H54 (cell line): ENCODE measurements at regions not wholly inside any gene's neighbourhood (a gene's known extent, or its start where the extent isn't known, plus 50 kb on each side); places are given as distances from the start of the nearest gene placed in this dataset.
"Not testable (repeated sequence)": the region's sequence is repeated elsewhere in the genome, so short reads cannot be mapped to it uniquely, and the experiment has no call there.

ENCODE experiments used
- DNase-seq: peaks from one replicate; pipeline ENCODE4 v3.0.0; 2011; ENCODE audit warnings: low spot score, mixed read lengths; ENCODE audit not compliant: insufficient read length
- FAIRE-seq: peaks from 3 replicates; lab custom pipeline; 2011; peaks lifted over from hg19 to GRCh38; lab: Jason Lieb, UNC
- POLR2A ChIP-seq: IDR thresholded peaks from 2 replicates; pipeline ENCODE4 v1.6.1; 2011; ENCODE audit warnings: low read depth, mild to moderate bottlenecking, low read length

GRCh38 chr3:177837951-177838655 lies 640.8 kb upstream of the TBL1XR1 start:
- no peak for TF ChIP-seq POLR2A
- FAIRE-seq = no peak
- no peak for DNase-seq

- FAIRE-seq = no peak
- TF ChIP-seq POLR2A = no peak
- no peak for DNase-seq
Observed at GRCh38 chr3:177838766-177839350, 641.6 kb upstream of the TBL1XR1 start.

- FAIRE-seq (no peak), DNase-seq (no peak)
- TF ChIP-seq POLR2A = no peak
Observed at GRCh38 chr3:177842302-177842701, 645.0 kb upstream of the TBL1XR1 start.

GRCh38 chr3:177842743-177843734 lies 645.8 kb upstream of the TBL1XR1 start:
- no peak for TF ChIP-seq POLR2A
- DNase-seq (no peak), FAIRE-seq (no peak)

- no peak for DNase-seq
- no peak for TF ChIP-seq POLR2A
- FAIRE-seq = no peak
Observed at GRCh38 chr3:177852001-177852807, 654.9 kb upstream of the TBL1XR1 start.

GRCh38 chr3:177855021-177855420 lies 657.7 kb upstream of the TBL1XR1 start:
- TF ChIP-seq POLR2A = no peak
- FAIRE-seq = no peak
- no peak for DNase-seq

GRCh38 chr3:177860184-177860583 lies 662.9 kb upstream of the TBL1XR1 start:
- no peak for TF ChIP-seq POLR2A
- no peak for DNase-seq
- FAIRE-seq = no peak

- TF ChIP-seq POLR2A = no peak
- no peak for FAIRE-seq
- DNase-seq = no peak
Observed at GRCh38 chr3:177862962-177863491, 665.7 kb upstream of the TBL1XR1 start.

GRCh38 chr3:177871267-177871666 lies 665.0 kb upstream of the KCNMB2 start:
- DNase-seq, FAIRE-seq: not testable (repeated sequence)

- DNase-seq (no peak), FAIRE-seq (no peak)
- no peak for TF ChIP-seq POLR2A
Observed at GRCh38 chr3:177878192-177878591, 658.0 kb upstream of the KCNMB2 start.

GRCh38 chr3:177878957-177879356 lies 657.3 kb upstream of the KCNMB2 start:
- TF ChIP-seq POLR2A = no peak
- DNase-seq = no peak
- no peak for FAIRE-seq

- no peak for DNase-seq
- TF ChIP-seq POLR2A = no peak
- no peak for FAIRE-seq
Observed at GRCh38 chr3:177881351-177881750, 654.9 kb upstream of the KCNMB2 start.

GRCh38 chr3:177882124-177882648 lies 654.0 kb upstream of the KCNMB2 start:
- no peak for FAIRE-seq
- no peak for TF ChIP-seq POLR2A
- no peak for DNase-seq

- no peak for FAIRE-seq
- no peak for TF ChIP-seq POLR2A
- no peak for DNase-seq
Observed at GRCh38 chr3:177883091-177883490, 653.1 kb upstream of the KCNMB2 start.
